ENCODE measurements at regions not wholly inside any gene's neighbourhood (a gene's known extent, or its start where the extent isn't known, plus 50 kb on each side); places are given as distances from the start of the nearest gene placed in this dataset.

DNA sequence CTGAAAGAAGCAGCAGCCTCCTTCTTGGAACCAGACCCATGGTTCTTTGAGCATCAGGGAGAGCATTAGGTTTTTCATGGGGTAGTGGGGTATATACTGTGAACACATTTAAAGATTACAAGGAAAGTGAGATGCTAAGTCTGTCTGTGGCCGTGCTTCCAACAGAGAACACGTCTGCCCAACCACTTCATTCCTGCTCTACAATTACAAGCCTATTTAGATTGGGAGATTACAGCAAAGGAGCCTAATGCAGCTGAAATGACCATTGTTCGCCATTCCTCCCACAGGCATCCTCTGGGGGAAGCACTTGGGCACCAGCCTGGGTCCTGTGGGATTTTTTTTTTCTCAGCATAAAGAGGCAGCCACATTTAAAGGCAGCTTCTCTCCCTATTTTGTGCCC lies 536.4 kb downstream of the XPNPEP1 start:
- TF ChIP-seq POLR2A (IDR thresholded peaks at IDR 0.05) = no peak
- TF ChIP-seq, protein P1, sequence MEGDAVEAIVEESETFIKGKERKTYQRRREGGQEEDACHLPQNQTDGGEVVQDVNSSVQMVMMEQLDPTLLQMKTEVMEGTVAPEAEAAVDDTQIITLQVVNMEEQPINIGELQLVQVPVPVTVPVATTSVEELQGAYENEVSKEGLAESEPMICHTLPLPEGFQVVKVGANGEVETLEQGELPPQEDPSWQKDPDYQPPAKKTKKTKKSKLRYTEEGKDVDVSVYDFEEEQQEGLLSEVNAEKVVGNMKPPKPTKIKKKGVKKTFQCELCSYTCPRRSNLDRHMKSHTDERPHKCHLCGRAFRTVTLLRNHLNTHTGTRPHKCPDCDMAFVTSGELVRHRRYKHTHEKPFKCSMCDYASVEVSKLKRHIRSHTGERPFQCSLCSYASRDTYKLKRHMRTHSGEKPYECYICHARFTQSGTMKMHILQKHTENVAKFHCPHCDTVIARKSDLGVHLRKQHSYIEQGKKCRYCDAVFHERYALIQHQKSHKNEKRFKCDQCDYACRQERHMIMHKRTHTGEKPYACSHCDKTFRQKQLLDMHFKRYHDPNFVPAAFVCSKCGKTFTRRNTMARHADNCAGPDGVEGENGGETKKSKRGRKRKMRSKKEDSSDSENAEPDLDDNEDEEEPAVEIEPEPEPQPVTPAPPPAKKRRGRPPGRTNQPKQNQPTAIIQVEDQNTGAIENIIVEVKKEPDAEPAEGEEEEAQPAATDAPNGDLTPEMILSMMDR (IDR thresholded peaks at IDR 0.05) = no peak

Data from tibial nerve (tissue), 3 donors.